CD4-positive, alpha-beta memory T cell (primary cell): ENCODE measurements at regions not wholly inside any gene's neighbourhood (a gene's known extent, or its start where the extent isn't known, plus 50 kb on each side); places are given as distances from the start of the nearest gene placed in this dataset.

Source experiments
- CTCF ChIA-PET: fragments of 350-600 bp; sonication (Branson Sonifier 250); formaldehyde crosslinking; loops from one replicate; lab custom pipeline; 2021; ENCODE audit warnings: inconsistent platforms; ENCODE audit not compliant: partially characterized antibody; lab: Charles Lee
- POLR2A ChIA-PET: fragments of 350-600 bp; sonication (Branson Sonifier 250); formaldehyde crosslinking; loops from one replicate; lab custom pipeline; 2021; ENCODE audit not compliant: partially characterized antibody; lab: Charles Lee
- DNase-seq, 5 donors: peaks; one replicate each; pipeline versions ENCODE4 v3.0.0 to v3.0.0-alpha.2; 2020 to 2022; ENCODE audit warnings: mixed read lengths in 1 of 5
- H3K27ac ChIP-seq: one replicate; pipeline ENCODE4 v1.7.0; 2013; ENCODE audit warnings: low read depth, low read length
- H3K27me3 ChIP-seq: 2 replicates; pipeline ENCODE4 v1.7.0; 2013; ENCODE audit warnings: mild to moderate bottlenecking, low read length, moderate library complexity; ENCODE audit not compliant: insufficient read depth
- H3K36me3 ChIP-seq: 2 replicates; pipeline ENCODE4 v1.7.0; 2013; ENCODE audit warnings: mild to moderate bottlenecking, low read length, moderate library complexity; ENCODE audit not compliant: insufficient read depth
- H3K4me1 ChIP-seq: 2 replicates; pipeline ENCODE4 v1.7.0; 2013; ENCODE audit warnings: mild to moderate bottlenecking, low read length, moderate library complexity; ENCODE audit not compliant: insufficient read depth
- H3K4me3 ChIP-seq, 2 donors: one replicate each; pipeline ENCODE4 v1.7.0; 2013; ENCODE audit warnings: low read length in 2 of 2, mild to moderate bottlenecking in 1 of 2
- H3K9me3 ChIP-seq, 2 donors: one replicate each; pipeline ENCODE4 v1.7.0; 2013; ENCODE audit warnings: low read length in 2 of 2, control low read depth in 1 of 2; ENCODE audit not compliant: control insufficient read depth in 1 of 2
- H3K27ac Mint-ChIP-seq, 7 donors: one replicate each; pipeline ENCODE4 v1.8.0; 2020 to 2021; ENCODE audit warnings: mixed read lengths in 7 of 7, mild to moderate bottlenecking in 6 of 7, inconsistent platforms in 3 of 7, moderate library complexity in 3 of 7
- H3K27me3 Mint-ChIP-seq, 2 donors: one replicate each; pipeline ENCODE4 v1.8.0; 2020 to 2021; ENCODE audit warnings: mixed read lengths in 2 of 2
- H3K36me3 Mint-ChIP-seq, 2 donors: one replicate each; pipeline ENCODE4 v1.8.0; 2020 to 2021; ENCODE audit warnings: mixed read lengths in 2 of 2, inconsistent platforms in 1 of 2, mild to moderate bottlenecking in 1 of 2
- H3K4me1 Mint-ChIP-seq, 4 donors: one replicate each; pipeline ENCODE4 v1.8.0; 2020 to 2021; ENCODE audit warnings: mixed read lengths in 4 of 4, mild to moderate bottlenecking in 1 of 4
- H3K4me3 Mint-ChIP-seq, 8 donors: one replicate each; pipeline ENCODE4 v1.8.0; 2020 to 2021; ENCODE audit warnings: mixed read lengths in 8 of 8, mild to moderate bottlenecking in 7 of 8, moderate library complexity in 6 of 8, inconsistent platforms in 3 of 8
- H3K9me3 Mint-ChIP-seq, 8 donors: one replicate each; pipeline ENCODE4 v1.8.0; 2020 to 2021; ENCODE audit warnings: mixed read lengths in 8 of 8, mild to moderate bottlenecking in 5 of 8, inconsistent platforms in 3 of 8, moderate library complexity in 1 of 8
- intact Hi-C: fragments of 100-400 bp; cut with micrococcal nuclease; formaldehyde crosslinking; loops from one replicate; pipeline ENCODE4 v1.15.1; 2023

- Mint-ChIP-seq H3K27me3 (peaks cover 3 to 7% of the 10 kb centered on the region in 2 donors), H3K4me3 (no peak overlapping the region), H3K36me3 (no peaks in the 10 kb centered on the region), H3K4me1 (peaks cover 0 to 2% (median 0%) of the 10 kb centered on the region in 4 donors), H3K9me3 (no peaks in the 10 kb centered on the region), H3K27ac (no peak overlapping the region)
- H3K4me1 ChIP-seq: no peaks in the 10 kb centered on the region
- no peaks in the 10 kb centered on the region for H3K36me3 ChIP-seq
- no peak overlapping the region for H3K27ac ChIP-seq
- ChIA-PET POLR2A (no interaction called here), CTCF (no interaction called here)
- intact Hi-C loops: no loop called here
- H3K4me3 ChIP-seq: no peak overlapping the region
- H3K27me3 ChIP-seq: no peaks in the 10 kb centered on the region
- no peaks in the 10 kb centered on the region for H3K9me3 ChIP-seq
- no peak for DNase-seq
Measured at GRCh38 chr3:151935446-151935845, 62.0 kb downstream of the SUCNR1 start.

GRCh38 chr3:151940481-151940880 lies 67.0 kb downstream of the SUCNR1 start:
- peaks cover 8 to 10% of the 10 kb centered on the region in 2 donors for H3K27me3 Mint-ChIP-seq
- Histone ChIP-seq H3K4me3 (no peak overlapping the region), H3K9me3 (no peaks in the 10 kb centered on the region), H3K4me1 (no peaks in the 10 kb centered on the region), H3K36me3 (no peaks in the 10 kb centered on the region), H3K27ac (no peak overlapping the region), H3K27me3 (no peaks in the 10 kb centered on the region)
- no peak for DNase-seq
- no peaks in the 10 kb centered on the region for H3K9me3 Mint-ChIP-seq
- H3K27ac Mint-ChIP-seq: no peak overlapping the region
- ChIA-PET POLR2A (no interaction called here), CTCF (no interaction called here)
- H3K36me3 Mint-ChIP-seq: no peaks in the 10 kb centered on the region
- H3K4me1 Mint-ChIP-seq: no peaks in the 10 kb centered on the region
- H3K4me3 Mint-ChIP-seq: no peak overlapping the region
- intact Hi-C loops: no loop called here

GRCh38 chr3:151943539-151943938 lies 70.1 kb downstream of the SUCNR1 start:
- H3K36me3 ChIP-seq: no peaks in the 10 kb centered on the region
- peaks cover 0 to 3% (median 0%) of the 10 kb centered on the region in 8 donors for H3K9me3 Mint-ChIP-seq
- H3K4me1 Mint-ChIP-seq: no peaks in the 10 kb centered on the region
- H3K27ac Mint-ChIP-seq: no peak overlapping the region
- H3K4me3 ChIP-seq: no peak overlapping the region
- DNase-seq: no peak
- peaks cover 20 to 22% of the 10 kb centered on the region in 2 donors for H3K27me3 Mint-ChIP-seq
- no peak overlapping the region for H3K27ac ChIP-seq
- H3K4me1 ChIP-seq: no peaks in the 10 kb centered on the region
- no peak overlapping the region for H3K4me3 Mint-ChIP-seq
- POLR2A ChIA-PET: no interaction called here
- no peaks in the 10 kb centered on the region for H3K9me3 ChIP-seq
- CTCF ChIA-PET: no interaction called here
- H3K27me3 ChIP-seq: no peaks in the 10 kb centered on the region
- no peaks in the 10 kb centered on the region for H3K36me3 Mint-ChIP-seq
- intact Hi-C loops: no loop called here

- DNase-seq: no peak
- H3K27ac ChIP-seq: no peak overlapping the region
- intact Hi-C loops: no loop called here
- Mint-ChIP-seq H3K4me3 (no peak overlapping the region), H3K4me1 (no peaks in the 10 kb centered on the region), H3K27me3 (peaks cover 20 to 21% of the 10 kb centered on the region in 2 donors), H3K9me3 (peaks cover 0 to 3% (median 0%) of the 10 kb centered on the region in 8 donors), H3K36me3 (no peaks in the 10 kb centered on the region), H3K27ac (no peak overlapping the region)
- no peaks in the 10 kb centered on the region for H3K9me3 ChIP-seq
- ChIA-PET CTCF (no interaction called here), POLR2A (no interaction called here)
- H3K36me3 ChIP-seq: no peaks in the 10 kb centered on the region
- H3K27me3 ChIP-seq: no peaks in the 10 kb centered on the region
- no peaks in the 10 kb centered on the region for H3K4me1 ChIP-seq
- H3K4me3 ChIP-seq: no peak overlapping the region
Measured at GRCh38 chr3:151944356-151944755, 70.9 kb downstream of the SUCNR1 start.

GRCh38 chr3:151946606-151947005 lies 73.2 kb downstream of the SUCNR1 start:
- Mint-ChIP-seq H3K4me1 (no peaks in the 10 kb centered on the region), H3K9me3 (peaks cover 0 to 3% (median 0%) of the 10 kb centered on the region in 8 donors), H3K36me3 (no peaks in the 10 kb centered on the region), H3K27me3 (peaks cover 32 to 35% of the 10 kb centered on the region in 2 donors), H3K4me3 (no peak overlapping the region), H3K27ac (no peak overlapping the region)
- no peaks in the 10 kb centered on the region for H3K27me3 ChIP-seq
- no peak overlapping the region for H3K4me3 ChIP-seq
- POLR2A ChIA-PET: no interaction called here
- no peaks in the 10 kb centered on the region for H3K36me3 ChIP-seq
- intact Hi-C loops: no loop called here
- CTCF ChIA-PET: no interaction called here
- no peaks in the 10 kb centered on the region for H3K4me1 ChIP-seq
- no peak overlapping the region for H3K27ac ChIP-seq
- DNase-seq: no peak
- H3K9me3 ChIP-seq: no peaks in the 10 kb centered on the region

- DNase-seq: no peak
- POLR2A ChIA-PET: no interaction called here
- Mint-ChIP-seq H3K4me1 (no peaks in the 10 kb centered on the region), H3K4me3 (no peak overlapping the region), H3K36me3 (no peaks in the 10 kb centered on the region), H3K27ac (no peak overlapping the region), H3K9me3 (peaks cover 0 to 3% (median 0%) of the 10 kb centered on the region in 8 donors), H3K27me3 (peaks cover 32 to 34% of the 10 kb centered on the region in 2 donors)
- H3K36me3 ChIP-seq: no peaks in the 10 kb centered on the region
- H3K4me3 ChIP-seq: no peak overlapping the region
- CTCF ChIA-PET: interaction anchor here (1.3 kb wide), 1 partner anchor 13 kb away, joined by 3 read pairs; no protein-coding TSS in a partner anchor
- H3K27ac ChIP-seq: no peak overlapping the region
- no peaks in the 10 kb centered on the region for H3K4me1 ChIP-seq
- intact Hi-C loops: no loop called here
- H3K27me3 ChIP-seq: no peaks in the 10 kb centered on the region
- H3K9me3 ChIP-seq: no peaks in the 10 kb centered on the region
Measured at GRCh38 chr3:151949706-151950105, 76.3 kb downstream of the SUCNR1 start.

- H3K4me1 Mint-ChIP-seq: no peaks in the 10 kb centered on the region
- intact Hi-C loops: no loop called here
- no peak overlapping the region for H3K27ac Mint-ChIP-seq
- H3K36me3 ChIP-seq: no peaks in the 10 kb centered on the region
- CTCF ChIA-PET: no interaction called here
- no peak overlapping the region for H3K4me3 Mint-ChIP-seq
- peaks cover 10 to 13% of the 10 kb centered on the region in 2 donors for H3K27me3 Mint-ChIP-seq
- H3K9me3 Mint-ChIP-seq: no peaks in the 10 kb centered on the region
- no peak for DNase-seq
- no peak overlapping the region for H3K27ac ChIP-seq
- no peak overlapping the region for H3K4me3 ChIP-seq
- no peaks in the 10 kb centered on the region for H3K9me3 ChIP-seq
- no peaks in the 10 kb centered on the region for H3K27me3 ChIP-seq
- POLR2A ChIA-PET: no interaction called here
- no peaks in the 10 kb centered on the region for H3K4me1 ChIP-seq
- no peaks in the 10 kb centered on the region for H3K36me3 Mint-ChIP-seq
Measured at GRCh38 chr3:151955356-151955755, 81.9 kb downstream of the SUCNR1 start.
